ENCODE measurements at regions not wholly inside any gene's neighbourhood (a gene's known extent, or its start where the extent isn't known, plus 50 kb on each side); places are given as distances from the start of the nearest gene placed in this dataset.

GRCh38 chr12:97216848-97217247 lies 245.8 kb upstream of the RMST start:
- TF ChIP-seq CTCF (IDR thresholded peaks at IDR 0.05) (no peak), EP300 (IDR thresholded peaks at IDR 0.05) (no peak)

All from sigmoid colon (tissue), 4 donors.